GM12878 (cell line): ENCODE measurements at regions not wholly inside any gene's neighbourhood (a gene's known extent, or its start where the extent isn't known, plus 50 kb on each side); places are given as distances from the start of the nearest gene placed in this dataset.
"Not testable (repeated sequence)": the region's sequence is repeated elsewhere in the genome, so short reads cannot be mapped to it uniquely, and the experiment has no call there.

Experiments
- BHLHE40 ChIP-seq, 2 experiments: fragments of 450-650 bp in 1 of 2; IDR thresholded peaks; 2 replicates each; pipeline ENCODE4 v1.6.1; 2011 to 2017; ENCODE audit warnings: low read depth in 2 of 2, borderline replicate concordance in 1 of 2, improper control_type of control experiment in 1 of 2, low read length in 1 of 2, mild to moderate bottlenecking in 1 of 2
- ELK1 ChIP-seq: IDR thresholded peaks from 2 replicates; pipeline ENCODE4 v1.6.1; 2012; ENCODE audit warnings: low read depth, low read length, improper control_type of control experiment
- HDAC6 ChIP-seq: fragments of 200-600 bp; sonication (generic); IDR thresholded peaks from one replicate; pipeline ENCODE4 v1.8.0; 2017; ENCODE audit warnings: antibody characterized with exemption; ENCODE audit not compliant: unreplicated experiment
- NFIC ChIP-seq: IDR thresholded peaks from 2 replicates; pipeline ENCODE4 v1.6.1; 2012; ENCODE audit warnings: low read depth, mild to moderate bottlenecking, inconsistent platforms, low read length, moderate library complexity
- PAX5 ChIP-seq: IDR thresholded peaks from 2 replicates; pipeline ENCODE4 v1.6.1; 2011; ENCODE audit warnings: low read depth, low read length, borderline replicate concordance
- POLR2A ChIP-seq: IDR thresholded peaks from 2 replicates; pipeline ENCODE4 v1.6.1; 2011; ENCODE audit warnings: low read depth, mild to moderate bottlenecking, low read length
- SMAD5 ChIP-seq: IDR thresholded peaks from 2 replicates; pipeline ENCODE4 v1.6.1; 2016; ENCODE audit warnings: antibody characterized with exemption, low read depth
- TF ChIP-seq, protein P1 (sequence below), 3 experiments: IDR thresholded peaks in 2 of 3; conservative IDR thresholded peaks in 1 of 3; 2 replicates each; pipeline ENCODE4 v1.5.1; 2011; ENCODE audit warnings: low read depth in 3 of 3, low read length in 3 of 3, mild to moderate bottlenecking in 3 of 3, control low read depth in 2 of 3, moderate library complexity in 2 of 3, inconsistent platforms in 1 of 3, mixed read lengths in 1 of 3; ENCODE audit not compliant: control insufficient read depth in 2 of 3, insufficient read depth in 1 of 3; ENCODE audit errors: extremely low read depth in 1 of 3
- TF ChIP-seq, protein P2 (sequence below): fragments of 450-650 bp; IDR thresholded peaks from 2 replicates; pipeline ENCODE4 v1.6.1; 2018; ENCODE audit warnings: borderline replicate concordance, mild to moderate bottlenecking; ENCODE audit not compliant: partially characterized antibody

GRCh38 chr12:131631889-131632651, 78.8 kb upstream of the SFSWAP start:
- TF ChIP-seq, protein P1, sequence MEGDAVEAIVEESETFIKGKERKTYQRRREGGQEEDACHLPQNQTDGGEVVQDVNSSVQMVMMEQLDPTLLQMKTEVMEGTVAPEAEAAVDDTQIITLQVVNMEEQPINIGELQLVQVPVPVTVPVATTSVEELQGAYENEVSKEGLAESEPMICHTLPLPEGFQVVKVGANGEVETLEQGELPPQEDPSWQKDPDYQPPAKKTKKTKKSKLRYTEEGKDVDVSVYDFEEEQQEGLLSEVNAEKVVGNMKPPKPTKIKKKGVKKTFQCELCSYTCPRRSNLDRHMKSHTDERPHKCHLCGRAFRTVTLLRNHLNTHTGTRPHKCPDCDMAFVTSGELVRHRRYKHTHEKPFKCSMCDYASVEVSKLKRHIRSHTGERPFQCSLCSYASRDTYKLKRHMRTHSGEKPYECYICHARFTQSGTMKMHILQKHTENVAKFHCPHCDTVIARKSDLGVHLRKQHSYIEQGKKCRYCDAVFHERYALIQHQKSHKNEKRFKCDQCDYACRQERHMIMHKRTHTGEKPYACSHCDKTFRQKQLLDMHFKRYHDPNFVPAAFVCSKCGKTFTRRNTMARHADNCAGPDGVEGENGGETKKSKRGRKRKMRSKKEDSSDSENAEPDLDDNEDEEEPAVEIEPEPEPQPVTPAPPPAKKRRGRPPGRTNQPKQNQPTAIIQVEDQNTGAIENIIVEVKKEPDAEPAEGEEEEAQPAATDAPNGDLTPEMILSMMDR (IDR thresholded peaks at IDR 0.05 in 2 of 3, conservative IDR thresholded peaks at IDR 0.05 in 1 of 3; ENCODE audit: control insufficient read depth in 2 of 3, extremely low read depth in 1 of 3, insufficient read depth in 1 of 3, low read depth in 3 of 3, low read length in 3 of 3): not testable (repeated sequence)
- TF ChIP-seq NFIC; HDAC6; BHLHE40 (IDR thresholded peaks at IDR 0.05; ENCODE audit: borderline replicate concordance in 1 of 2, low read depth in 2 of 2, low read length in 1 of 2); ELK1; POLR2A; SMAD5; PAX5: not testable (repeated sequence)
- TF ChIP-seq, protein P2, sequence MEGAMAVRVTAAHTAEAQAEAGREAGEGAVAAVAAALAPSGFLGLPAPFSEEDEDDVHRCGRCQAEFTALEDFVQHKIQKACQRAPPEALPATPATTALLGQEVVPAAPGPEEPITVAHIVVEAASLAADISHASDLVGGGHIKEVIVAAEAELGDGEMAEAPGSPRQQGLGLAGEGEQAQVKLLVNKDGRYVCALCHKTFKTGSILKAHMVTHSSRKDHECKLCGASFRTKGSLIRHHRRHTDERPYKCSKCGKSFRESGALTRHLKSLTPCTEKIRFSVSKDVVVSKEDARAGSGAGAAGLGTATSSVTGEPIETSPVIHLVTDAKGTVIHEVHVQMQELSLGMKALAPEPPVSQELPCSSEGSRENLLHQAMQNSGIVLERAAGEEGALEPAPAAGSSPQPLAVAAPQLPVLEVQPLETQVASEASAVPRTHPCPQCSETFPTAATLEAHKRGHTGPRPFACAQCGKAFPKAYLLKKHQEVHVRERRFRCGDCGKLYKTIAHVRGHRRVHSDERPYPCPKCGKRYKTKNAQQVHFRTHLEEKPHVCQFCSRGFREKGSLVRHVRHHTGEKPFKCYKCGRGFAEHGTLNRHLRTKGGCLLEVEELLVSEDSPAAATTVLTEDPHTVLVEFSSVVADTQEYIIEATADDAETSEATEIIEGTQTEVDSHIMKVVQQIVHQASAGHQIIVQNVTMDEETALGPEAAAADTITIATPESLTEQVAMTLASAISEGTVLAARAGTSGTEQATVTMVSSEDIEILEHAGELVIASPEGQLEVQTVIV: not testable (repeated sequence)
